ENCODE measurements at regions not wholly inside any gene's neighbourhood (a gene's known extent, or its start where the extent isn't known, plus 50 kb on each side); places are given as distances from the start of the nearest gene placed in this dataset.
A peak's percentile ranks its signal among the peaks of the same experiment; 100 is the strongest.

- DNase-seq (ENCODE audit: low read depth) = no peak
These were observed 136.1 kb downstream of the PAPOLA start for GRCh38 chr14:96638041-96638855.

DNA sequence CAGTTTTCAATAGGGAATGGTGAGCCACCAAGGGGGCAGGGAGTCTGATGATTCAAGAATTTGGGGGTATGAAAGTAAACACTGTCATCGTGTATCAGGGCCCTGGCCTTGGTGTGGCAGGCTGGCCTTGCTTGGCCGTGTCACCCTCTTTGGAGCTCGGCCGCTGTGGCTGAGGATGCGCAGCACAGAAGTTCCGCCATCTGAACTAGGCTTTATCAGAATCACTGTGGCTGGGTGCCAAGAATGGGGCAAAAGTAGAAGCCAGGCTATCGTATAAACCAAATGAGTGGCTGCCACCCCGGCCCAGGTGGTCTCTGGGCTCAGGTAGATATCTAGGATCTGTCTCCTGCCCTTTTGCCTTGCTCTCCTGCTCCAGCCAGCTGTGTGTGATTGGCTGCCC, 137.4 kb downstream of the PAPOLA start:
- DNase-seq (ENCODE audit: low read depth) = no peak

DNA sequence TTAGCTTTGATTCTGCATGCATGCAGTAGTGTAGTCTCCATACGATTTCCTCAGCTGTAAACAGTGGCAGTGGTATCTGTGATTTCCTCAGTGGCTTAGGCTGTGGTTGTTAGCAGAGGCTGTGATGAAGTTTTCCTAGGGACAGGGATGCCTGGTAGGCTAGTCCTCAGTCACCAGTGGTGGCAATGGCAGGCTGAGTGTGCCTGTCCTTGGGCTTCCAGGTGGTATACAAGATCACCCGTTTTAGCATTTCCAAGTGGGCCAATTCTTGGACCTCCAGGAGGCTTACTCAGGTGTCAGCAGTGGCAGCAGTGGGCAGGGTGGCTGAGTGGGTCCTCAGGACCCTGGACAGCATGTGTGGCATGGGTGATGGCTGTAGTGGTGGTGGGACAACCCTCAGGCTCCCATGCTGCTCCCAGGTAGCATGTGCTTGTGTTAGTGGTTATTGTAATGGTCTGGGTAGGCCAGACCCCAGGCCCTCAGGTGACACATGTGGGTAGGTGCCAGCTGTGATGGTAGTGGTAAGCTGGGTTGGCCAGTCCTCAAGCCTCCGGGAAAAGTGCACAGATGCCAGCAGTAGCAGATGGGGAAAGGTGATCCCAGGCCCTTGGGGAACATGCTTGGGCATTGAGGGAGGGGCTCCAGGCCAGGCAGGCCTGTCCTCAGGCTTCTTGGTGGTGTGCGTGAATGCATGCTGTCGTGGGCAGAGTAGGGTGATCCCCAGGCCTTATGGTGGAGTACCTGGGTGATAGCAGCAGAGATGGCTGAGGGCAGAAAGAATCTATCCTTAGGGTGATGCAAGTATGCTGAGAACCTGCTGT, 146.5 kb downstream of the PAPOLA start:
- DNase-seq (ENCODE audit: low read depth) = no peak

DNA sequence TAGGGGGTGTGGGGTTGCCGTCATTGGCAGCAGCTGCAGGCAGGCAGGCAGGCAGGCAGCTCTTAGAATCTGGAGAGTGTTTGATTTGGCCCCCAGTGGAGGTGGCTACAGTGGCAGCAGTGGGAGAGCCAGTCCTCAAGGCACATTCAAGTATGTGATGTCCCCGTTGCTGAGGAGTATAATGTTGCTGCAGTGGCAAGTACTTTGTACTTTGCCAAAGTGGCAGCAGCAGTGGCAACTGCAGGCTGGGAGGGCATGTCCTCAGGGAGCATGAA, 147.1 kb downstream of the PAPOLA start:
- no peak for DNase-seq (ENCODE audit: low read depth)

GRCh38 chr14:96653597-96653996, 143.6 kb upstream of the VRK1 start:
- no peak for DNase-seq (ENCODE audit: low read depth)

- DNase-seq (ENCODE audit: low read depth) = no peak
These were observed 138.6 kb upstream of the VRK1 start for GRCh38 chr14:96658611-96659010.

DNA sequence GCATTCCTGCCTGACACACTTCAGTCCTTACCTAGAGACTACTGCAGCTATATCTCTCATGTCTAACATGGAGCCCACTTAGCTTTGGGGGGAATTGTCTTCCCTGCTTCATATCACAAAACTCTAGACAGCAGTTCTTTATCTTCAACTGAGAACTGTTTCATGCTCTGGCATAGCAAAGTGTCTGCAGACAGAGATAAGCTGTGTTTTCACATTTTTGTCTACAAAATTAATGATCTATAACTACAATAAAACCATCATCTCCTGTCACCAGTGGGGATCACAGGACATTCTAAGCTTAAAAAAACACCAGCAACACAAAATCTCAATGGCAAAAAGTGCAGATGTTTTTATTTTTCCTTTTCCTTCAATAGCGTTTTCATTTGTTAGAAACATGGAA, 137.1 kb upstream of the VRK1 start:
- no peak for DNase-seq (ENCODE audit: low read depth)

DNA sequence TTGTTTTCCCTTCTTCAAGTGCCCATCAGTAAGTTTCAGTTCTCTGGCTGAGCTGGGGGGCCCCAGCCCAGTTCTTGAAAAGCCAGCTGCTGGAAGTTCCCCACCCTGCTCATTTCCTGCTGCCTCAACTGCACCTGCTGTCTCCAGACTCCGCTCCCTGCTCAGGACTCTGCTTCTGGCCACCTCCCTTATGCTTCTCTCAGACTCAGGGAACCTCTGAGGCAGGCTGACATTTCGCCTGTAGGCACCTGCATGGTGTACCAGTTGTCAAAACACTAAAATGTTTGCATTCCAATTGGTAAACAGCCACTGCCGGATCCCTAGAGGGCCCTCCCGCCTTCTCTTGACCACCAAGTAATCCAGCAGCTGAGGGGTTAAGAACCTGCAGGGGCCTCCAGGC, 136.5 kb upstream of the VRK1 start:
- DNase-seq (ENCODE audit: low read depth) = no peak

DNA sequence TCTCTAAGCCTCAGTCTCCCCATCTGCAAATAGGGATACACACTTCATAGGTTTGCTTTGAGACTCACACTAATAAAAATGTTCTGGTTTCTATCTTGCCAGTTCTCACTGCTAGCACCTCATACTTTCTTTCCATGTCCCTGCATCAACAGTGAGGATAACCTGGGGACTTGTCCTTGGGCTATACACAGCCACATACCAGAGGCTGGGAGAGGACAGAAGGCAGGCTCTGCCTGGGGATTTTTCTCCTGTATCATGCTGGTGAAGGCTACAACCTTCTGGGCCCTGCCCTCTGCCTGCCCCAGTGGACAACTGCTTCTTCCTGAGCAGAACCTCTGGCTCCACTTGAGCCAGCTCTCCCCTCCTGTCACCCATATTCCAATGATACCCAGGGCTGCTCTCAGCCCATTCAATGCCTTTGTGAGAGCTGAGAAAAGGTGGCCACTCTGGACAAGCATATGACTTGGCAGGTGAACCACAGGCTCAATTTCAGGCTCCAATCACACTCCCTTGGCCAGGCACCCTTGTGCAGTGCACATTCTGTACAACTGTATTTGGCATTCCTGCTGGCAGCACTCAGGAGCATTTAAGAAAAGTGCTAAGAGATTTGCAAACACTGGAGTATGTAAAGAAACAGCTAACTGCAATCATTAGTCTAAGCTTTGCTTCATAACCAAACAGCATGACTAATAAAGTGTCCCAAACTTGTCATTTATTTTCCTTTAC, 135.8 kb upstream of the VRK1 start:
- no peak for DNase-seq (ENCODE audit: low read depth)

- peak; percentile 23 for DNase-seq (ENCODE audit: low read depth)
These were observed 134.8 kb upstream of the VRK1 start for GRCh38 chr14:96662116-96662970.

DNA sequence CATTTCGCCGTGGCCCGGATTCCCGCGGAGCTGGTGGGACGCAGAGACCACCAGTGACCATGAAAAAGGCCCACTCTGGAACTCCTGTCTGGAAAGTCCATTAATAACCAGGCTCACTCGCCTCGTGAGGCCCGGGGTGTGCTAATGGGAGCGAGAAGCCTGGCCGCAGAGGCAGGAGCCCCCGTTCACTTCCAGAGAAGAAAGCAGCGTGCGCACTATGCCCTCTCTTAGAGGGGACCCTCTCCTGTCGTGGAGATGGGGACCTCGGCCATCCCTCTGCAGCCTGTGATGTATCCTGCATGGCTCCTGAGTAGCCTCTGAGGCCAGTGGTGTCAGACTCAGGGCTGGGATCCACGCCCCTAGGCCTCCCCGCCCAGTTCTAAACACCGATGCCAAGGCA, 134.1 kb upstream of the VRK1 start:
- no peak for DNase-seq (ENCODE audit: low read depth)

DNA sequence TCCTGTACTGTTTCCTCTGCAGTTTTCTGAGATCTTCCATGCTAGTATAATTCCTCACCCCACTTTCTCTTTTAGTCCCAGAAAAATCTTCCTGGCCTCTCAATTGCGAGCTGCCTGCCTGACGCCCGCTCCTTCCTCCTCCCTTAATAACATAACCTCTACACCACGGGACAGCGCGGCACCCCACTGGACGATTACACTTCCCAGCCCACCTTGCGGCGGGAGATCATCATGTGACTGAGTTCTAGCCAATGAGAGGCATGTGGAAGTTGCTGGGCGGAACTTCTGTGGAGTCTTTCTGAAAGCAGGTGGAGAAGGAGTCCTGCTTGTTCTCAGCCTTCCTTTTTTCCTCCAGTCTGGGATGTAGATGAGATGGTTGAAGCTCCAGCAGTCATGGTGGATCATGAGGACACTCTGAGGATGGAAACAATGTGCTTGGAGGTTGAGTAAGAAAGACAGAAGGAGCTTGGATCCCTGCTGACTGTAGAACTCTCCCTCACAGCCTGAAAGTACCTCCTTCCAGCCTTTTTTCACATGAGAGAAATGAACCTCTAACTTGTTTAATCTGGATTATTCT, 133.6 kb upstream of the VRK1 start:
- no peak for DNase-seq (ENCODE audit: low read depth)

DNA sequence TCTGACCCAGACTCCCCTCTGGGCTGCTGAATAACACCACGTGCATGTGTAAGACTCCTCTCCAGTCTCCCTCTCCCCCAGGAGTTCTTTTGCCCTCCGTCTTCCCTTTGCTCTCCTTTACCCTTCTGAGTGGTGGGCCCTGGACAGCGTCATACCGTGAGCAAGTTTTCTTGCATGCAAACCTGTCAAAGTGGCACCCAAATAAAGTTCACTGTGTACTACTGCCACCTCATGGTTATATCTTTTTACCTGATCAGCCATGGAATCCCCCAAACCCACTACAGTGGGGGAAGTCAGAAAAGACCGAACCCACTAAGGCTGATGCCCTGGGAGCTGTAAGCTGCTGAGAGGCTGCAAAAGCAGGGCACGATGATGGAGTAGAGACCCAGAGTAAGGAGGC, 131.1 kb upstream of the VRK1 start:
- DNase-seq (ENCODE audit: low read depth) = no peak

DNA sequence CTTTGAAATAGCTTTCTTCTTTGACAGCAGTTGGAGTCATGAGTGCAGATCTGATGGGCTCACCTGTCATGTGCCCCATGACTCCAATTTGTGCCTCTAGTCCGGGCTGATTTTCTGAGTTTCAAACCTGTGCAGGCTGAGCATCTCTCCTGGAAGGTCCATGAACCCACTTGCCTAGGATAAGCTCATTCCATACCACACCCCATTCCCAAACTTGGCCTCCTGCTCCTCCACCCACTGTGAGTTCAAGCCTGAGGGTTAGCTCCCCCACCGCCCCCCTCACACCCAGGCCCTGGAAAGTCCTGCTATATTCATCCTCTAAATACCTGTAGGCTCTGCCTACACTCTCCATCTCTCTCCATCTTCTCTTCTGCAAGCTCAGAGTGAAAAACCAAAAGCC, 126.8 kb upstream of the VRK1 start:
- DNase-seq (ENCODE audit: low read depth) = no peak

GRCh38 chr14:96671218-96671617, 126.0 kb upstream of the VRK1 start:
- DNase-seq (ENCODE audit: low read depth) = no peak

GRCh38 chr14:96673706-96674105, 123.5 kb upstream of the VRK1 start:
- DNase-seq (ENCODE audit: low read depth) = no peak

- DNase-seq (ENCODE audit: low read depth) = no peak
These were observed 123.1 kb upstream of the VRK1 start for GRCh38 chr14:96674121-96674520.

GRCh38 chr14:96676166-96676565, 121.0 kb upstream of the VRK1 start:
- peak; percentile 63 for DNase-seq (ENCODE audit: low read depth)

- DNase-seq (ENCODE audit: low read depth) = no peak
These were observed 115.4 kb upstream of the VRK1 start for GRCh38 chr14:96681829-96682228.

- no peak for DNase-seq (ENCODE audit: low read depth)
These were observed 114.8 kb upstream of the VRK1 start for GRCh38 chr14:96682401-96682800.

GRCh38 chr14:96683562-96684289, 113.5 kb upstream of the VRK1 start:
- no peak for DNase-seq (ENCODE audit: low read depth)

Measured in renal cortical epithelial cell (primary cell).